8988T (cell line): ENCODE measurements at regions not wholly inside any gene's neighbourhood (a gene's known extent, or its start where the extent isn't known, plus 50 kb on each side); places are given as distances from the start of the nearest gene placed in this dataset.
A peak's percentile ranks its signal among the peaks of the same experiment; 100 is the strongest.
"Not testable (repeated sequence)": the region's sequence is repeated elsewhere in the genome, so short reads cannot be mapped to it uniquely, and the experiment has no call there.

ENCODE experiments used
- DNase-seq: peaks from one replicate; pipeline ENCODE4 v3.0.0; 2011

GRCh38 chr3:180424305-180424704 lies 177.7 kb upstream of the TTC14 start:
- not testable (repeated sequence) for DNase-seq

- no peak for DNase-seq
These were observed 171.1 kb upstream of the TTC14 start for GRCh38 chr3:180430896-180431295.

GRCh38 chr3:180433152-180433551 lies 168.8 kb upstream of the TTC14 start:
- peak; percentile 6 for DNase-seq

- no peak for DNase-seq
These were observed 154.8 kb upstream of the TTC14 start for GRCh38 chr3:180447136-180447535.

- DNase-seq: not testable (repeated sequence)
These were observed 153.6 kb upstream of the TTC14 start for GRCh38 chr3:180448407-180448806.

GRCh38 chr3:180457225-180457624 lies 144.7 kb upstream of the TTC14 start:
- DNase-seq: no peak

- DNase-seq: no peak
These were observed 135.5 kb upstream of the TTC14 start for GRCh38 chr3:180466401-180467011.

- no peak for DNase-seq
These were observed 134.8 kb upstream of the TTC14 start for GRCh38 chr3:180467177-180467576.

GRCh38 chr3:180469149-180469548 lies 132.8 kb upstream of the TTC14 start:
- DNase-seq: no peak

GRCh38 chr3:180478695-180479094 lies 123.3 kb upstream of the TTC14 start:
- no peak for DNase-seq

- no peak for DNase-seq
These were observed 109.9 kb upstream of the TTC14 start for GRCh38 chr3:180492047-180492446.

GRCh38 chr3:180496995-180497394 lies 105.0 kb upstream of the TTC14 start:
- DNase-seq: no peak

GRCh38 chr3:180516368-180516767 lies 85.6 kb upstream of the TTC14 start:
- no peak for DNase-seq

- DNase-seq: no peak
These were observed 78.9 kb upstream of the TTC14 start for GRCh38 chr3:180523040-180523439.

- no peak for DNase-seq
These were observed 73.1 kb upstream of the TTC14 start for GRCh38 chr3:180528843-180529242.

- DNase-seq: no peak
These were observed 72.2 kb upstream of the TTC14 start for GRCh38 chr3:180529778-180530177.

GRCh38 chr3:180530276-180530675 lies 71.7 kb upstream of the TTC14 start:
- DNase-seq: no peak

- DNase-seq: no peak
These were observed 70.4 kb upstream of the TTC14 start for GRCh38 chr3:180531303-180532278.

- no peak for DNase-seq
These were observed 67.1 kb upstream of the TTC14 start for GRCh38 chr3:180534828-180535227.

GRCh38 chr3:180538493-180538892 lies 63.5 kb upstream of the TTC14 start:
- no peak for DNase-seq

GRCh38 chr3:180543877-180544276 lies 58.1 kb upstream of the TTC14 start:
- DNase-seq: no peak

- no peak for DNase-seq
These were observed 55.1 kb upstream of the TTC14 start for GRCh38 chr3:180546863-180547262.

GRCh38 chr3:180548050-180548449 lies 53.9 kb upstream of the TTC14 start:
- no peak for DNase-seq
